ENCODE measurements at regions not wholly inside any gene's neighbourhood (a gene's known extent, or its start where the extent isn't known, plus 50 kb on each side); places are given as distances from the start of the nearest gene placed in this dataset.

GRCh38 chr2:215770668-215771067 lies 242.7 kb downstream of the MREG start:
- Histone ChIP-seq H3K27me3 (replicated peaks in 1 of 4; ENCODE audit: control insufficient read depth in 3 of 4, extremely low read depth in 1 of 4, insufficient read depth in 3 of 4, low read length in 3 of 4) (no peaks in the 10 kb centered on the region), H4K20me1 (replicated peaks in 1 of 2; ENCODE audit: control insufficient read depth in 1 of 2, insufficient read depth in 2 of 2, low read length in 2 of 2) (no peaks in the 10 kb centered on the region), H3K23ac (ENCODE audit: insufficient read length) (no peak overlapping the region), H3K23me2 (ENCODE audit: low read depth, low read length) (no peaks in the 10 kb centered on the region), H3K79me1 (ENCODE audit: low read depth, low read length) (no peaks in the 10 kb centered on the region), H3K4me2 (ENCODE audit: insufficient read depth in 1 of 2, low read depth in 2 of 2, low read length in 2 of 2) (no peak overlapping the region), H2BK5ac (ENCODE audit: low read depth, low read length) (no peak overlapping the region), H3K4me3 (ENCODE audit: extremely low read depth in 1 of 4, insufficient read depth in 2 of 4, low read depth in 3 of 4, low read length in 4 of 4) (no peak overlapping the region), H3K4me1 (replicated peaks in 1 of 4; ENCODE audit: control insufficient read depth in 3 of 4, insufficient read depth in 4 of 4, low read length in 3 of 4) (peaks cover 0 to 5% (median 2%) of the 10 kb centered on the region in 4 experiments; a peak in 3 of 7 replicates), H4K5ac (ENCODE audit: insufficient read length, low read depth, low read length) (no peak overlapping the region), H3K4ac (replicated peaks; ENCODE audit: insufficient read length, low read depth, low read length) (no peak overlapping the region), H3K36me3 (ENCODE audit: control insufficient read depth in 2 of 4, insufficient read depth in 4 of 4, low read length in 3 of 4) (no peaks in the 10 kb centered on the region), H4K8ac (ENCODE audit: extremely low read depth, insufficient read depth, low read length) (no peak overlapping the region), H3K18ac (ENCODE audit: extremely low read depth, low read length) (no peak overlapping the region), H2AK5ac (ENCODE audit: low read depth, low read length) (no peak overlapping the region), H3K14ac (ENCODE audit: insufficient read length) (no peak overlapping the region), H2BK20ac (ENCODE audit: low read length) (no peak overlapping the region), H3K9ac (replicated peaks in 1 of 4; ENCODE audit: extremely low read depth in 1 of 4, low read depth in 3 of 4, low read length in 3 of 4) (no peak overlapping the region), H2BK120ac (replicated peaks; ENCODE audit: low read depth, low read length) (no peak overlapping the region), H3K9me3 (ENCODE audit: insufficient read depth in 2 of 2, low read depth in 1 of 2, low read length in 1 of 2) (no peaks in the 10 kb centered on the region), H2BK12ac (ENCODE audit: low read depth, low read length) (no peak overlapping the region), H2AFZ (ENCODE audit: low read length) (no peak overlapping the region), H3K27ac (ENCODE audit: low read depth, low read length) (no peak overlapping the region), H4K91ac (replicated peaks; ENCODE audit: insufficient read length, low read length) (no peak overlapping the region), H2BK15ac (ENCODE audit: low read length) (no peak overlapping the region), H3K79me2 (ENCODE audit: control insufficient read depth in 1 of 2, insufficient read depth in 2 of 2, low read length in 2 of 2) (no peaks in the 10 kb centered on the region), H3K56ac (replicated peaks; ENCODE audit: insufficient read length, low read depth, low read length) (no peak overlapping the region)
- DNase-seq (ENCODE audit: low read depth in 1 of 2, low spot score in 2 of 2): no peak
- CTCF ChIA-PET (ENCODE audit: partially characterized antibody): interaction anchor here (1.2 kb wide), 1 partner anchor 148 kb away, joined by 4 read pairs; no protein-coding TSS in a partner anchor
- POLR2A ChIA-PET (ENCODE audit: partially characterized antibody): no interaction called here
- WGBS, 2 experiments (ENCODE audit: extremely low coverage in 1 of 2, insufficient coverage in 1 of 2, insufficient read length in 1 of 2, insufficient replicate concordance in 2 of 2, low coverage in 1 of 2, low lambda C conversion rate in 2 of 2, missing lambda C conversion rate in 1 of 2): 89% methylated on average over 4 of the region's 4 CpGs; no CpG with 5 or more reads in 1 of the 2 experiments
- FAIRE-seq: no peak
- no peak for TF ChIP-seq SUZ12 (IDR thresholded peaks at IDR 0.05; ENCODE audit: low read length)
- no peak for TF ChIP-seq ZNF274 (IDR thresholded peaks at IDR 0.05; ENCODE audit: borderline replicate concordance, extremely low read depth, low read length)

All from H1 (cell line).